Dermis blood vessel endothelial cell (primary cell): ENCODE measurements at regions not wholly inside any gene's neighbourhood (a gene's known extent, or its start where the extent isn't known, plus 50 kb on each side); places are given as distances from the start of the nearest gene placed in this dataset.
"Not testable (repeated sequence)": the region's sequence is repeated elsewhere in the genome, so short reads cannot be mapped to it uniquely, and the experiment has no call there.

Experiments
- DNase-seq: peaks from one replicate; pipeline ENCODE4 v3.0.0; 2010

DNA sequence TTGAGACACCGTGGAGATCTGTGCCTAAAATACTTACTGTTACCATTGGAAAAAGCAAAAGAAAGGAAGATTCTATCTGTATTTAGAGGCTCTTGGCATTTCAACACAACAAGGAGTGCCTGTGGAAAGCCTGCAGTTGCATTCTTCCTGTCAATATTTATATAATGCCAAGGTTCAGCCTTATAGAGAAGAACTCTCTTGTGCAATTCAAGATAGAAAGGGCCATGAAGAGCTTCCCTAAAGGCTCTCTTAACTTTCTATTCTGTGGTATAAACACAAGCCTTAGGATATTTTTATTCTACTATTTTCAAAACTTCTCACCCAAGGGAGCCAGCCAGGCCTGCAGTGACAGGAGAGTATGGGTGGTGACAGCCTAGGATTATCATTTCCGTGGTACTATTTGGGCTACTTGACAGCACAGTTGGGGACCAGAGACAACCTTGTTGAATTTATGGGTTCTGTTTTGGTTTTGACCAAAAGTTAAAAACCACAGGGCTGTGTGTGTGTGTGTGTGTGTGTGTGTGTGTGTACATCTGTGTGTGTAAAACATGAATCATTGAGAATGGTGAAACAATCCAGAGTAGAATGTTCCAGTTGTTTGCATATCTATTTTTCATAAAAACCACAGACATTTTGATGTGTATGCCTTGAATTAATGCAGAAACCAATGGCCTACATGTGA lies 700.9 kb upstream of the SLC35B3 start:
- no peak for DNase-seq

GRCh38 chr6:9131616-9132015 lies 696.3 kb upstream of the SLC35B3 start:
- DNase-seq, result no peak

- no peak for DNase-seq
Observed at GRCh38 chr6:9131201-9131600, 695.9 kb upstream of the SLC35B3 start.

GRCh38 chr6:9128970-9129369 lies 693.6 kb upstream of the SLC35B3 start:
- DNase-seq, result no peak

DNA sequence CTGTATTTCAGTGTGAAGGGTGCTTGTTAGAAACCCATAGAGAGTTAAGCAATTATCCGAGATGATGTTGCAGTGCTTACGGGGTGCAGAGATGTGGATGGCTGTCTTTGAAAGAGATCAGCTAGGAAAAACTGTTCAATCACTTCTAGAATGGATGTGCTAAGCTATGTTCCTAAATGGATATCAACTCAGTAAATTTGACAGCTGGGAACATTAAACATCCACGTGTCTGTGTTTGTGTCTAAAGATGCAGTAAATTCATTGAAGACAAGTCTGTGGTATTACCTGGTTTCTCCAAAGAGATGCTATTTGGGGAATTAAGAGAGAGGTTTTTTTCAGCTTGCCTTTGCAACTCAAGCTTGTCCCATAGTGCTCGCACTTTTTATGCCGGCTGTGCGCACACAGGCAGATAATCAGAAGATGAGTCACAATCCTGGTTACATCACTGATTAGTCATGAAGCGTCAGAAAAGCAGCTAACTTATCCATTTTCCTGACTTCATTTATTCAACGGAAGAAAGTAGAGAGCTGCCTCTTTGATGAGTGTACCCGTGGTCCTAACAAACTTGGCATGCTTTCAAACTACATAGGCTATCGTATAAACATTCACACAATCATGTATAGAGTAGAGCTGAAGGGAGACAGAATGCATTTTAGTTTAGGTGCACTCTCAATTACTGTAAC lies 691.7 kb upstream of the SLC35B3 start:
- peak; percentile 5 for DNase-seq

- DNase-seq, result not testable (repeated sequence)
Observed at GRCh38 chr6:9126034-9126433, 690.7 kb upstream of the SLC35B3 start.

- no peak for DNase-seq
Observed at GRCh38 chr6:9121549-9121948, 686.2 kb upstream of the SLC35B3 start.

DNA sequence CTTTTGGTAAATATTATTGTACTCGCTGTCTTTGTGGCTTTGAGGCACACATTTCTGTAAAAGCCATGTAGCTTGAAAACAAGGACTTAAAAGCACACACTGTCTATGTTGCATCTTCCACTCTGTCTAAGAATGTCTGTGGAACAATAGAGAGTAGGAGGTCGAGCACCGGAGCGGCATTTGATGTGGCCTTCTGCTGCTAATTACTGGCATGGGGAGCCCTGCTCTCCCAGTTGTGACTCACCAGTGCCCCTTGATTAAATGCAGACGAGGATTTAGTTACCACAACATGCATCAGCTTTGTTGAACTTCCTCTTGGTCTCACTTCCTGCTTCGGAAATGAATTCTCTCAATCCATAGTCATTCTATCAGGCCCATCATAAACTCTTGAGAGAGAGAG lies 680.7 kb upstream of the SLC35B3 start:
- no peak for DNase-seq

GRCh38 chr6:9112544-9112943 lies 677.2 kb upstream of the SLC35B3 start:
- DNase-seq, result no peak

DNA sequence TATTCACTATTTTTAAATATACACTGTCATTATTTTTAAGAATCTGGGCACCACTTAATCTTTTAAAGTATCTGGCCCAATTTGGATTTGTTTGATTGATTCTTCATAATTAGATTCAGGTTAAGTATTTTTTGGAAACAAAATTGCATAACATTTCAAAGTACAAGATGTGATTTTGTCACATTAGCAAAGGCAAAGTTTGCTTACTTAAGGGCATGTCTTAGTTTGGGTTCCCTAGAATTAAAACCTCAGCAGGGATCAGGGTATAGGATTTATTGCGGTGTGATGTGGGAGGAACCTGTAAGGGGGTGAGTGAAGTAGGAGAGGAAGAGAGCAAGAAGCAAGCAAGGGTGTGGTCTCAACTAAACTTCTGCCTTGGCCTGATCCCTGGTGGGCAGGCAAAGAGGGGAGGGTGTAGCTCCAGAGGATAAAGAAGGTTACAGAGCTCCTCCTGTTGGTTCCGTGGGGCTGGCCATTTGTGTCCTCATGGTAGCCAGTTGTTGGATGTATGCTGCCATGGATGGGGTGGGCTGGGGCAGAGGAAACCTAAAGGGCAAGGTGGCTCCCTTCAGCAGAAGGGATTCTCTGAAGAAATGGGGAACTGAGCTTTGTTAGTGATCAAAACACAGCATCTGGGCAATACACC lies 668.7 kb upstream of the SLC35B3 start:
- DNase-seq, result no peak

GRCh38 chr6:9101920-9102319 lies 666.6 kb upstream of the SLC35B3 start:
- DNase-seq, result no peak

- DNase-seq, result no peak
Observed at GRCh38 chr6:9100869-9101580, 665.7 kb upstream of the SLC35B3 start.

DNA sequence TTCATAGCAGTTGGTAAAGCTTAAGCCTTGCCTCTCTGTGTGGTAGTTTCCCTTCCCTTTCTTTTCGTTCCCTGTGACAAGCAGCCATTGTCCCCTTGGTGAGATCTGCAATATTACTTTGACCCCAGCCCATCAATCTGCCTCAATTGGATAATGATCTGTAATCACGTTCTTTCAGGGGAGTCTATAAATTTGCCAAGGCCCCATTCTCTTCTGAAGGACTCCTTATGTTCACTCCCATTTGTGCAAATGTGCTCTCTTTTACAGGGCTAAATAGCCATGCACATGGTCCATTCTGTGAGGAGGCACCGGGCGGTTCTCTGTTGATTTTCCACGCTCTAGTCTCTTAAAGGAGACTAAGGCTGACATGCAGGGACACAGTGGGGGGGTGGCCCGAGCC lies 660.4 kb upstream of the SLC35B3 start:
- DNase-seq, result no peak

DNA sequence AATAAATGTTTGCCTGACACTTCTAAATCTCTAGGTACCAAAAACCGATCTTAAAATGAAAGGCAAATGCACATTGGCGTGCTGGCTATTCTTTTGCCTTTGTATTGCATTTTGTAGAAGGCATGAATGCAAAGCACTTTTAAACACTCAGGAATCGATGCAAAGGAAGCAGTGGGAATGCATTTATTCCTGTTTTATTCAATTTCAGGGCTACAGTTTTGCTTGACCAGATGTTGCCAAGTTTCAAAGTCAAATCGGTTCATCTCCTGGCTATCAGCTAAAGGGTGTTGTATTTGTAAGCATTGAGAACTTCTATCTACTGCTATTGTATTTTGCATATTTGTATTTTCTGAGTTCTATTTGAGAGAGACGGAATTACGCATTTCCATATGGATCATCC lies 659.8 kb upstream of the SLC35B3 start:
- DNase-seq, result no peak

- DNase-seq, result no peak
Observed at GRCh38 chr6:9089724-9090123, 654.4 kb upstream of the SLC35B3 start.

- no peak for DNase-seq
Observed at GRCh38 chr6:9087470-9087869, 652.1 kb upstream of the SLC35B3 start.

- DNase-seq, result no peak
Observed at GRCh38 chr6:9086331-9086730, 651.0 kb upstream of the SLC35B3 start.

GRCh38 chr6:9085709-9086070 lies 650.3 kb upstream of the SLC35B3 start:
- no peak for DNase-seq

- DNase-seq, result no peak
Observed at GRCh38 chr6:9085054-9085708, 649.8 kb upstream of the SLC35B3 start.

DNA sequence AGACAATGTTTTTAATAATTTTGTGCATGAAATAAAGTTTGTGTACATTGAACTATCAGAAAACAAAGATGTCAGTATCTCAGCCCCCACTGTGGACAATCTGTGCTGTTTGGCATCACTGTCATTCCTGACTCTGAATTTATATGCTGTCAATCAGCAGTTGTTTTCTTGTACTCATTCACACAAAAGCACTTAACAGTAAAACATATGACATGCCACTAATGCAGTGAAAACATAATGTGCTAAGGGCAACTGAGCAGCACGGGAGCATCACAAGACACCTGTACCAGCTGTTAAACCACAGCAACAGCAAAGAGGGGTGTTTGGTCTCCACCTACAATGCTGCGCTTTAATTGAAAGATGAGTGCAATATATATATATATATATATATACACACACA lies 647.8 kb upstream of the SLC35B3 start:
- DNase-seq, result no peak

GRCh38 chr6:9066726-9067125 lies 631.4 kb upstream of the SLC35B3 start:
- no peak for DNase-seq

DNA sequence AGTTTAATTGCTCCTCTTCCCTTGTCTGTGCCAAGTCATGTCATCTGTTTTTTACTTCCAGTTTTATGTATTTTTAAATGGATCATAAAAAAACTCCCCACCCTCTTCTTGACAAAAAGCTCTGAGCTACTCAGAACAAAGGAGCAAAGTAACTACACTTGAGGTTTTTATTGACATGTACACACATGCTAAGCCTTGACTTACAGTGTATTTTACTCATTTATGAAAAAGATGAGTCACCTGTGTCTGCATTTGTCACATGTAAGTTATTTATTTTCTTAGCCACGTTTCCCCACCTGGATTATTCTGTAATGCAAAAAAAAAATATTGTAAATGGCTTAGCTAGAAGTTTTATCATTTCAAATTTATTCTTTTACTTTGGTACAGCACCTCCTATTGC lies 628.8 kb upstream of the SLC35B3 start:
- no peak for DNase-seq

DNA sequence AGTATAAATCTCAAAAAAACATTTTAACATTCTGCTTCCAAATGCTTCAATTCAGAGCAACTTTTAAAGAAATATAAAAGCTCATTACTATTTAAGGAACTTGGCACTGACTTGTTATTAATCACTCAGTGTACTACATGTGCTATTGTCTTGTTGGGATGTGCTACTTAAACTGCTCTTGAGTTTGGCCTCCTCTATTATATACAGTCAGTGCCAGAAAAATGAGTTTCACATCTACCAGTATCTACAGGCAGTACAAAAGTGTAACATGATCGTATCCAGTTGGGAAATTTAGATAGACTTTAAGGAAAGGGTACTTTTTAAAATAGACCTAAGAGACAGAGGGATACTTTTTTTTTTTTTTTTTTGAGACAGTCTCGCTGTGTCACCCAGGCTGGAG lies 627.3 kb upstream of the SLC35B3 start:
- DNase-seq, result no peak
